Hypothalamus (tissue), 51 donors: ENCODE measurements at regions not wholly inside any gene's neighbourhood (a gene's known extent, or its start where the extent isn't known, plus 50 kb on each side); places are given as distances from the start of the nearest gene placed in this dataset.
"Not testable (repeated sequence)": the region's sequence is repeated elsewhere in the genome, so short reads cannot be mapped to it uniquely, and the experiment has no call there.

Experiments
- DNase-seq, 51 donors: peaks; one replicate each; lab custom pipeline; 2025; lab: John Stamatoyannopoulos, UW

DNA sequence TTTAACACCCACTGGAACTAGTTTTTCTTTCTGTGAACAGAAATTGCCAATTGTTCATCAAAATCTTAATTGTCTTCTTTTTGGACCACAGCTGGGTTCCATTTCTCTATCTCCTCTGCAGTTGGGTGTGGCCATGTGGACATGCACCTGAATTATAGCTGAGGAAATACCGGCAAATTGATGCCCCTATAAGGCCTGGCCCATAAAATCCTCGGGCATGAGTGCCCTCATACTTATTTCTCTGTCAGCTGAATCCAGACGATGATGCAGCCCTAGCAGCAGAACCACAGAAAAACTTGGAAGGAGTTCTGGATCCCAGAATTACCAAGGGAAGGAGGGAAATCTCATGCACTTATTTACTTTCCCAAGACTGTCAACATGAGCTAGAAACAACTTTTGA is 249.0 kb downstream of the CYRIA start:
- no peak for DNase-seq

DNA sequence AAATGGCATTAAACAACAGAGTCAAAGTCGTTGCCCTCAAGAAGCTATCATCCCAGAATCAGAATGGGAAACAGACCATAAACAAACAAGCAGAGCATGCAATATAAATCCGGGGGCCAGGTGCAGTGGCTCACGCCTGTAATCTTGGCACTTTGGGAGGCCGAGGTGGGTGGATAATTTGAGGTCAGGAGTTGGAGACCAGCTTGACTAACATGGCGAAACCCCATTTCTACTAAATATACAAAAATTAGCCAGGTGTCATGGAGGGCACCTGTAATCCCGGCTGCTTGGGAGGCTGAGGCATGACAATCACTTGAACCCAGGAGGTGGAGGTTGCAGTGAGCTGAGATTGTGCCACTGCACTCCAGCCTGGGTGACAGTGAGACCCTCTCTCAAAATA is 249.8 kb downstream of the CYRIA start:
- DNase-seq: not testable (repeated sequence)

DNA sequence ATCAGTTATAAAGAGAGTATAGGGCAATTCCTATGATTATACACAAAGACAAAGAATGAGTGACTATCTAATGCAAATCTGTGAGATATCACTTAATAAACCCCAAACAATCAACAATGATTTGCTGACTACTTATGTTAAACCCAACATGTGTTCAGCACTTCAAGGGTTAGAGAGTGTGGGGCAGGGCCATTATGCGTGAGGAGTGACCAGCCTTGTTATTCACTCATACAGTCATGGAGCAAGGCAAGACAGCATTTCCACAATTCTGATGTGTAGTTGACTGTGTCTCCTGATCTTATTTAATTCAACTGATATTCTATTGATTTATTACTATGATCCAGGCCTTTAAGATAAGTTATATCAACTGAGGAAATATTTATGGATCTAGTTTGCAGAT is 251.7 kb downstream of the CYRIA start:
- DNase-seq: no peak

DNA sequence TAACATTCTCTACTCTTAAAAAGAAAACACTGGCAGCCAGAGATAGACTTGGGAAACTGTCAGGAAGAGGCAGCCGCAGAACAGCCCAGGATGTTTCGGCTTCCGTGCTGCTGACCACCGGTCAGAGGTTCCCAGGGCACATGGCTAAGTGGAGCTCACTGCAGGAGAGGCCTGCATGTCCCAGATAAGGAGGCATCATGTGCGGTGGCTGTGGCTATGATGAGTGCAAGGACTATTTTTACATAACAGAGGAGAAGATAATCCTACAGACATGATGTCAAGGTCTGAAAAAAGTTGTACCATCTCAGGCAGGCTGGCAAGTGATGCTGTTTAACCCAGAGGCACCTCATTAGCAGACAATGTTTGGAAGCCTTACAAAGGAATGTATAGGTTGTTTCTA is 252.3 kb downstream of the CYRIA start:
- no peak for DNase-seq

DNA sequence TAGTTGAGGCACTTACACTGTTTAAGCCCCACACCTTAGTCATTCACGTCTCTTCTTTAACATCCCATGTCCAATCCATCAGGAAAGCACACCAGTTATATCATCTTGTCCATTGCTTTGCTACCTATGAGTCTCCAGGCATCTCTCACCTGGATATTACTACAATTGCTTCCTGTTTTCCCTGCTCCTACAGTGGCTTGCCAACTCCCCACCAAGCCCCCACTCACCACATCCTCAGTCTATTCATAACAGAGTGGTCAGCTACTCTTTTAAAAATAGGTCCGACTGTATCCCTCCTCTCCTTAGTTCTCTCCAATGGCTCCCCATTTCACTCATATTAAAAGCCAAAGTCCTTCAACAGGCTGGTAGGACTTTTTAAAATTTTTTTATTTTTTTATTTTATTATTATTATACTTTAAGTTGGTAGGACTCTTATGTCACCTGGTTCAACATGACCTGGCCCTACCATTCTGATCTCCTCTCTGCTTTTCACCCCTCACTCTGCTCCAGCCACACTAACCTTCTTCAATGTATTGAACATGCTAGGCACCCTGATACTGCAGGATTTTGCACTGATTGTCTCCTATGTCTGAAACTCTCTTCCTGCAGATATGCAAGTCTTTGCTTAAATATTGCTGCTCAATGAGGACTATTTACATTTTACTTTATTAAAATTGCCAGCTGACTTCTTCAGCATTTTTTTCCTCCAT is 253.2 kb downstream of the CYRIA start:
- no peak for DNase-seq

DNA sequence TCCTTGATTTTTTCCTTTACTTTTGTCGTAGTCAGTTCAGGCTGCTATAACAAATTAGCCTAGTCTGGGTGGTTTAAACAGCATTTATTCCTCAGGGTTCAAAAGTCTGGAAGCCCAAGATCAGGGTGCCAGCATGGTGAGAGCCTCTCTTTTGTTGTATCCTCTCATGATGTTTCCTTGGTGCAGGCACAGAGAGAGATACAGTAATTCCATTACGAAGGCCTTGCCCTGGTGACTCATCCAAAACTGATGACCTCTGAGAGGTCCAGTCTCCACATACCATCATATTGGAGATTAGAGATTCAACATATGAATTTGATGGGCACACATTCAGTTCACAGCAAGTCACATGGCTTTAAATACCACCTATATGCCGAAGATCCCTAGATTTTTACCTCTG is 253.8 kb downstream of the CYRIA start:
- no peak for DNase-seq

DNA sequence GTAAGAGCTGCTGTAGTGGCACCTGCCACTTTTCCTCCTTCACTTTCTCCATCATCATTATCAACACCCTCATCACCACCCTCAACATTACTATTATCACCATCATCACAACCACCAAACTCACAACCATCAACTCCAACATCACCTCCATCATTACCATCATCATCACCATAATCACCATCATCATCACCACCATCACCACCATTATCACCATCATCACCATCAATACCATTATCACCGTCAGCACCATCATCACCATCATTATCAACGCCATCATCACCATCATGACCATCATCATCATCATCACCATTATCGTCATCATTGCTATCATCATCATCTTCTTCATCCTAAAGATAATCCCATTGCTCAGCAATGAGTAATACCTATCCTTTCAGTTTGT is 255.8 kb downstream of the CYRIA start:
- no peak for DNase-seq

DNA sequence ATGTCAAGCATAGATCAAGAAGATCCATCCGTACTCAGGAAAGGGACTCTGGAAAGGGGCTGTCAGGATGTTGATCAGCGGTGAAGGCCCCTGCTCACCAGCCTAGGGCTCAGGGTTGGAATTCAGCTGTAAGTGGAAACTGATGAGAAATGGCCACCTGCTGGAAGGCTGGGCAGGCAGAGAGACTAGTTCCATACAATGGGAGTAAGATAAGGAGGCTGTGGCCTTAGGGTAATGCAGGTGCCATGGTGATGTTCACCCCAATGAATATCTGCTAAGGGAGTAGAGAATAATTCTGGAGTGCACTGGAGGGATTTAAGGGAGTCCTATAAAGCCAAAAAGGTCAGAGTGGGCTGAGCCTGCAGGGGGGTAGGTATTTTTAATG is 256.6 kb downstream of the CYRIA start:
- DNase-seq: no peak

DNA sequence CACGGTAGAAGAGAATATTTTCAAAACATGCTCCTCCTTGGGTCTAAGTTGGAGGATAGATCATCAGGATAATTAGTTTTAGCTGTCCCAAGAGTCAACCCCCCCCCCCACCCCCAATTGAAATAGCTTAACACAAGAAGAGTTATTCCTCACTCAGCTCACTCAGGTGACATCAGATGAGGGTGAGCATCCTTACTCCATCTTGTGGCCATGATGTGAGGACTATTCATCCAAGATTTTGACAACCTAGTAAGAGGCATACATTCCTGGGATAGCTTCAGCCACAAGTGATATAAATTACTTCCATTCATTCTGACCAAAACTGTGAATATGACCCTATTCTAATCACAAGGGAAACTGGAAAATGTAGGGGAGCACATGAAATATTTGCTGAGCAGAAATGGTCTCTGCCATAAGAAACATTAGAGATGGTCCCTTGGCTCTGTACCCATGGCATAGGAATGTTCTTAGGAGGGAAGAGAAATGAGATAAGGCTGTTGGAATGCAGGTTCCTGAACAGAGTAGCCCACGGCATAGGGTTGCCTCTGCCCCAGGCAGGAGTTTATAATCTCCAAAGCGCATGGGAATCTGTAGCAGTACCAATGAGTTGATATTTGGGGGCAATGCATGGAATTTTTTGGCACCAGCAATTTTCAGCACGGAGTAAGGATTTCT is 257.2 kb downstream of the CYRIA start:
- DNase-seq: no peak

DNA sequence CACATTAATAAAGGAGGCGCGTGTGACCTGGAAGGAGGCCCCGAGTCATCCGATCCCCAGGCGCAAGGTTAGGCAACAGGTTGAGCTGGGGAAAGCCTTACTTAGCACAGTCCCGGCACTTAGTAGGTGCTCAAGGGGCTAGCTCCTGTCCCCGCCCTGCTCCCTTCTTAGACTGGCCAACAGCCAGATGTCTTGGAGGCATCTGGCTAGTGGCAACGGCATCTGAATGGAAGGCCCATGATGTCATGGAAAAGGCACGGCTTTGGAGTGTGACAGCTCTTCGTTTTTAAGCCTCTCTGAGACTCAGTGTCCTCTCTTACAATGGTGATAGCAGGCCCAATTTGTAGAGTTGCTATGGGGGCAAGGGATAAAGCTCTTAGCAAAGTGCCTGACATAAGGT is 258.3 kb downstream of the CYRIA start:
- peak in 1 of 51 donors; percentile 1 for DNase-seq

DNA sequence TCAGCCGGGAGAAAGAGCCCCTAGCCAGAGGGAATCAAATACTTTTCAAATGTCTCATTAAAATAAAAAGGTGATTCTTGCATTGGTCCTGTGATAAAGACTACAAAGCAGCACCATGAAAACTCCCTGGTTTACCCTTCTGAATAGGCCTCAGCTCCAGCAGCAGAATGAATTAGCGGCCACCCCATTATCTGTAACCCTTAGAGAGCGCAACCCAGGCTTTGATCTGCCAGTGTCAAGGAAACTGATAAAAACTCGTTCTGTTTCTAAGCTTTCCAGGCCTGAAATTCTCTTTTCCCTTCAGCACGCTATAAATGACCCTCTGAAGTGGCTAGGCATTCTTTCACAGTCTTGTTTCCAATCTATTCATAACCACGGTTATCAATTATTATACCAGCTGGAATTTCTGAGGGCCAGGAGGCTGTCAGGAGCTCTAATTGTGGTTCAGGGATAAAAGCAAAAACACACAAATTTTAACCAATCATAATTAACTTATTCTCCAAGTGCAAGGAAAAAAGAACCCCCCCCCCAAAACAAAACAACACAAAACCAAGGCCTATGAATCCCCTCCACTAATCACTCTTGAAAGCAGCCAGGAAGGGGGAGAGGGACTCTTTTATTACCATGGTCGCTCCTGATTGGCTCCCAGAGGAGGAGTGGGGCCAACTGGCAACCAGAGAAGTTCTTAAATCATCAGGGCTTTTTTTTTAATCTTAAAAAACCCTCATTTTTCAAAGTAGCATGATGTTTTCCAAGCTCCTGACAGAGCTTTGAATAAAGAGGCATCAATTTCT is 258.9 kb downstream of the CYRIA start:
- no peak for DNase-seq

DNA sequence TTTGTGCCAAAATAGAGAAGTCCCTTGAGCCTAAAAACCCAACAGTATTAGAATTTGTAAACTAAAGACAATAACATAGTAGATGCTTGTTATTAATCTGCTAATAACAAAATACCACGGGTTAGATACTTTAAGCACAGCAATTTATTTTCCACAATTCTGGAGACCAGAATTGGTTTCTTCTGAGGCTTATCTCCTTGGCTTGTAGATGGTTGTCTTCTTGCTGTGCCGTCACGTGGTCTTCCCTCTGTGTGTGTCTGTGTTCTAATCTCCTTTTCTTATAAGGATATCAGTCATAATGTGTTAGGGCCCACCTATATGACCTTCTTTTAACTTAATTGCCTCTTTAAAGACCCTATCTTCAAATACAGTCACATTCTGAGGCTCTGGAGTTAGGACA is 260.1 kb downstream of the CYRIA start:
- DNase-seq: no peak

DNA sequence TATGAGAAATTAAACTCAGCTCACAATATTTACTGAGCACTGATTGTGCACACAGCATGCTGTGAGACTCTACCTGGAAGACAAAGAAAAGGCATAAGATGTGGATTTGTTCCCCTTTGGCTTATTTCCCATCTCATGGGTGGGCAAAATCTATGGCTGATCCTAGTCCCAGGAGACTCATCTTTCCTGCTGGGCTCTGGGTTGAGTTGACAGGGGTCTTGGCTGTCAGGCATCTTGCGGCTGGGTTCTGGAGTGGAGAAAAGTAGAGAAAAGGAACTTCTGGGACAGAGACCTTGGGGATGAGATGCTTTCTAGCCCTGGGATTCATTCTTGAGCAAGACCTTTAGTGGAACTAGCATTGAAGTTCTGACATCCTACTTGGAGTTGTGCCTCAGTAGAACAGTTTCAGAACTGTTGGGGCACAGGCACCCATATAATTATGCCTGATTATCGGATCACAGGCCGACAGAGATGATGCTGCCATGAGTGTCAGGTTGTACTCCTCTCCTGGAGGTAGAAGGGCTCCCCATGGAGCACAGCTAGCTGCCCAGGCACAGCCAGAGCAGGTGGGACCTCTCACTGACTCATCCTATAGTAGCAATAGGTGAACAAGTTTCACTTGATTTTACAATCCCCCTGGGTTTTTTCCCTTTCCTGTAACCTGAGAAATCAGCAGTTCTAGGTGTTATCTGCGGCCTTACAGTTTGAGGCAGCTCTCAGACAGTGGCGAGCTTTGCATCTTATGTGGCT is 260.9 kb downstream of the CYRIA start:
- DNase-seq: no peak

DNA sequence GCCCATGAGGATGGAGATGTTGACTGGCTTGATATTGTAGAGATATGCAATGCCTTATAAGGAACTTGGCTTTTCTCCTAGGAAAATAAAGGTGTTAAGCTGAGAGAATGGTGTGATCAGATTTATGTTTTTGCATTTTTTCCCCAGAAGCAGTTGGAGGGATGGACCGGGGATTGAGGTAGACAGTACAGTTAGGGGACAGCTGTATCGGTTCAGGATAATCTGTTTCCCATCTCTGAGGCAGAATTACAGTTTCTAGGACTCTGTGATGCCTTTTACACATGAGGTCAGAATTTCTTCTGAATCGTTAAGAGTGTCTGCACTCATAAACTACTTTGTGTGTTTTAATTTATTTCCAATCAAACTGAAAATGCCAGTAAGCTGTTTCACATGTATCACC is 261.5 kb downstream of the CYRIA start:
- no peak for DNase-seq

DNA sequence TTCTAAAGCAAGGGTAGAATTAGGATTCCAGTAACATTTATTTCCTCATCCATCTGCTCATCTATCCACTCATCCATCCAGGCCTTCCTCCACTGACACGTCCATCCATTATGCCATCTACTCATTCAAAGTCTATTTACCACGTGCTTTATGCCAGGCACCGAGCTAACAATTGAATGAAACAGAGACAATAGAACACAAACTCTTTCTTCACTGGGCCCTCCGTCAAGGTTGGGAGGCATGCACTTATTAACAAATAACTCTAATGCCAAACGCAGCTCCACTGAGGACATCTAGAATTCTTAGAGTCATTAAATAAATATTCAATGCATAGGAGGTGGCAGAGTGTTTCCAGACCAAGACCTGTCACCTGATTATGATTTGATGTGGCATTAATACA is 262.7 kb downstream of the CYRIA start:
- no peak for DNase-seq

DNA sequence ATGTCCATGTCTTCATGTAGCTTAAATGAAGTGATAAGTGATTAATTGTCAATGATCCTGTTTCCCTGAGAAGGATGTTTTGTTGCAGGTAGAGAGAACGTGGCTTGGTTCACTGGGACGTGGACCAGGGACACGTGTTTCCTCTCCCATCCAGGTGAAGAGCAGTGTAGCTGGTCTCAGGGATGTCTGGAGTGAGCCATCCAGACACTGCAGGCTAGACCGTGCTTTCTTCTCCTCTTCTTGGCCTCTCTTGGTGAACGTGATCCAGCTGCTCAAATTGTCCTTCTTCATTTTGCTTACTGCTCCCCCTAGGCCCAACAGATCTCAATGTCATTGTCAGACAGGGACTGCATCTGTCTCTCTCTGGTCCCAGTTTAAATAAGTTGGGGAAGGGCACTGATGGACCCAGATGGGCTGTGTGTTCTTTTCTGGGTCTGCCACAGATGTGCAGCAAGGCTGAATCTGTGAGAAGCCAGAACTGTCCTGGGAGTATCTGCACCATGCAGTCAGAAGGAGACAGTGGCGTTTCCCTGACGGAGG is 263.8 kb downstream of the CYRIA start:
- no peak for DNase-seq

DNA sequence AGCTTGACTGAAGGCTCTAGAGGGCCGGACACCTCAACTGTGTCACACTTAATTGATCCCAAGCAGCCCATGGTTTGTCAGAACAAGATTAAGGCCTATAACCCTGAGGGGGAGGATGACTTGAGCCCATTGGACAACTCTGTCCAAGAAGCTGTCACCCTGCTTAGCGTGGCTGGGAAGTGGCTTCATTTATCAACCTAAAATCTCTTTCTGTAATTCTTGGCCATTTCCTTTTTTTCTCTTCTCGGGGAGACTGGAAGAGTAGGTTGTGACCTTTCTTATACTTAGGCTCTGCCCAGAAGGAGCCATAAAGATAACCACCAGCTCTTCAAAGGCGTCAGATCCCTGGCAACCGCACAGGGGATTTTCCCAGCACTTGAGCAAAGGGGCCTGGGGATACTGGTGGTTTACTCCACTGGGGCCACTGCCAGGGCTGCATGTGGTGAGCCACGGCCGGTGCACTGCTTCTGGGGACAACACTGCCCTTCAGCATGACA is 265.5 kb downstream of the CYRIA start:
- DNase-seq: no peak

DNA sequence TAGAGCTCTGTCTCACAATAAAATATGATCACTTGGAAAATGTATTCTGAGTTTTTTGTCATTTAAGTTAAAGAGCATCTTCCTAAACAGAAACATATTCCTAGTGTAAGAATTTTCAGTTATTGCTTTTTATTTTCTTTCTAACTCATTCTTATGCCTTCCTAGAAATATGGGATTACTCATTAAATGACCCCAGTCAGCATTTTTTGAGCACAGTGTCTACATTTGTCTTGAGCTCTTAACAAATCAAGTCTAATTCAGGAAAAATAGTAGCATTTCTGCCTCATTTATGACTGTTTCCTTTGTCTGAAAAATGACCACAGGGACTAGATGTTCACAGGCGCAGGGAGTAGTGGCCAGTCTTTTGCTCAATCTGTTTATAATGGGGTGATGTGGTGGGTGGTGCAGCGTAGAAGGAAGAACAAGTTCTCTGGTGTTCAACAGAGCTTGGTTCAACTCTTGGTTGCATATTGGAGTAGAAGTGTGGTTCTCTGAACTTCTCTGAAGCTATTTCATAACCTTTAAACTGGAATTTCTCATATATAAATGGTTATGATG is 267.1 kb downstream of the CYRIA start:
- no peak for DNase-seq

DNA sequence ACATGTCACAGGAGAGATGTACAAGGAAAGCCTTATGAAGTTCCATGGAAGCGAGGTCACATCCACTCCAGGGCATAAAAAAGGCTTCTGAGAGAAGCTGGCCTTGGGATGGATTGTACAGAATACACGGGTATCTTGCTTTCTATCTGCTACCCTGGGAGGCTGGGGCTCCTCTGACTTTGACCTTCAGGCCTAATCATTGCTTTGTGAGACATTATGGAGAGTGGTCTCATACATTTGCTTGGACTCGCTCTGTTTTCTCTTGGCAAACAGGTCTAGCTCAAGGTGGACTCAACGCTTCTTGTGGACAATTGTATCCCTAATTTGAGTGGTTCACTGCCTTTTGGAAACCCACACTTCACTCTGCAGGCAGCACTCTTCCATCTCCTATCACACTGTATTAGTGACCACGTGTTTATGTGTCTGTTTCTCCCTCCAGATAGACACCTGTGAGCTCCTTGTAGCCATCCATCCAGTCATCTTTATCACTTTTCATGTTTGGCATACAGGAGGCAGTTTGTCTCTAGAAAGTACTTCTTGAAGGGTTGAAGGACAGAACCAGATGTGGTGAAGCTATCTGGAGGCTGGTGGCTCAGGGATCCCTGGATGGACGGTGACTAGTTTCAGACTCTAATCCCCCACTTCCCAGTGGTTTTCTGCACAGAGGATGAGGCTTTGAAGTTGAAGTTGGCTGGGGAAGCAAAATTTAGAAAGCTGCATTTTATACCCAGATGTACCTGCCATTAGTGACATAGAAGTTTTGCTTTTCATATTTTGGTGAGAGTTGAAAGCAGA is 267.8 kb downstream of the CYRIA start:
- no peak for DNase-seq

DNA sequence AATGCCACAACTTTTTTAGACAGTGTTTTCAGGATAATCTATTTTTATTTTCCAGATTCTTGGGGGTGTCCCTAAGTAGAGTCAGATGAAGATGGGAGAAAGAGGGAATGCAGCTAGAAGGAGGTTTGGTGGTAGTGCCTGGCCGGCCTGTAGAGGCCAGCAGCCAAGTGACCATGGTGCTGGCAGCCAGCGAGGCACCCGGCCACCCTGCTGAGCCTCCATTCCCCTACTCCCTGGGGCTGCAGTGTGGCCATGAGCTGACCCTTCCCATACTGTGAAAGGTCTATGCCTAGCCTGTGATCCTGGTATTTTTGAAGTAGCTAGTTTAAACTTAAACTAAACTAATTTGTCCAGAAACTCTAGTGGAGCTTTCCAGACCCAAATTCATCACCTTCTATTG is 268.6 kb downstream of the CYRIA start:
- DNase-seq: no peak
